CD14-positive monocyte (primary cell): ENCODE measurements at regions not wholly inside any gene's neighbourhood (a gene's known extent, or its start where the extent isn't known, plus 50 kb on each side); places are given as distances from the start of the nearest gene placed in this dataset.

Experiments used
- DNase-seq, 3 donors: peaks; one replicate each; pipeline ENCODE4 v3.0.0-alpha.2; 2011 to 2022
- H2AFZ ChIP-seq: 2 replicates; pipeline ENCODE4 v1.6.0; 2012; ENCODE audit warnings: mild to moderate bottlenecking, low read depth, low read length, inconsistent platforms; ENCODE audit not compliant: insufficient read depth, poor library complexity, severe bottlenecking
- H3K27ac ChIP-seq, 2 donors: 1 replicate in 1 of 2; 2 replicates in 1 of 2; pipeline ENCODE4 v1.5.1; 2012 to 2013; ENCODE audit warnings: low read length in 2 of 2, control low read depth in 1 of 2, inconsistent platforms in 1 of 2, low read depth in 1 of 2, mild to moderate bottlenecking in 1 of 2
- H3K27me3 ChIP-seq, 2 donors: one replicate each; pipeline versions ENCODE4 v1.6.0 to v1.6.1; 2011 to 2013; ENCODE audit warnings: low read length in 2 of 2; ENCODE audit not compliant: control insufficient read depth in 2 of 2, insufficient read depth in 2 of 2
- H3K36me3 ChIP-seq, 2 donors: replicated peaks in 1 of 2; 1 replicate in 1 of 2; 2 replicates in 1 of 2; pipeline versions ENCODE4 v1.5.1 to v1.6.1; 2012 to 2013; ENCODE audit warnings: low read length in 2 of 2, control low read depth in 1 of 2, inconsistent platforms in 1 of 2, mild to moderate bottlenecking in 1 of 2; ENCODE audit not compliant: insufficient read depth in 2 of 2, control insufficient read depth in 1 of 2
- H3K4me1 ChIP-seq, 2 donors: 1 replicate in 1 of 2; 2 replicates in 1 of 2; pipeline versions ENCODE4 v1.5.1 to v1.6.1; 2012 to 2013; ENCODE audit warnings: low read length in 2 of 2, control low read depth in 1 of 2, inconsistent platforms in 1 of 2, mild to moderate bottlenecking in 1 of 2, moderate library complexity in 1 of 2; ENCODE audit not compliant: insufficient read depth in 2 of 2, control insufficient read depth in 1 of 2
- H3K4me2 ChIP-seq: replicated peaks from 2 replicates; pipeline ENCODE3; 2012; ENCODE audit warnings: low read length, moderate library complexity, mild to moderate bottlenecking; ENCODE audit not compliant: poor library complexity, severe bottlenecking; ENCODE audit errors: extremely low read depth
- H3K4me3 ChIP-seq, 3 experiments: fragments of 200-600 bp in 1 of 3; sonication (generic) in 1 of 3; replicated peaks in 1 of 3; 1 replicate in 2 of 3; 2 replicates in 1 of 3; pipeline ENCODE4 v1.5.1; 2011 to 2013; ENCODE audit warnings: low read length in 3 of 3, mild to moderate bottlenecking in 3 of 3, control low read depth in 2 of 3, low read depth in 2 of 3, inconsistent platforms in 1 of 3, moderate library complexity in 1 of 3
- H3K79me2 ChIP-seq: 2 replicates; pipeline ENCODE4 v1.6.0; 2012; ENCODE audit warnings: mild to moderate bottlenecking, control low read depth, inconsistent platforms, low read length, moderate library complexity; ENCODE audit not compliant: insufficient read depth
- H3K9ac ChIP-seq: 2 replicates; pipeline ENCODE4 v1.6.0; 2017; ENCODE audit warnings: low read length, mild to moderate bottlenecking; ENCODE audit not compliant: insufficient read depth, poor library complexity, severe bottlenecking
- H3K9me3 ChIP-seq, 2 donors: replicated peaks in 1 of 2; 1 replicate in 1 of 2; 2 replicates in 1 of 2; pipeline versions ENCODE4 v1.5.1 to v1.6.1; 2012 to 2013; ENCODE audit warnings: low read length in 2 of 2, control low read depth in 1 of 2; ENCODE audit not compliant: control insufficient read depth in 1 of 2, insufficient read depth in 1 of 2
- H4K20me1 ChIP-seq: 2 replicates; pipeline ENCODE4 v1.6.0; 2012; ENCODE audit warnings: mild to moderate bottlenecking, low read length, control low read depth, moderate library complexity; ENCODE audit not compliant: insufficient read depth
- H3K27ac Mint-ChIP-seq, 7 donors: one replicate each; pipeline ENCODE4 v1.8.0; 2020; ENCODE audit warnings: mild to moderate bottlenecking in 7 of 7, mixed read lengths in 7 of 7, moderate library complexity in 6 of 7, inconsistent platforms in 2 of 7
- H3K27me3 Mint-ChIP-seq, 3 donors: one replicate each; pipeline ENCODE4 v1.8.0; 2021 to 2022; ENCODE audit warnings: low read depth in 3 of 3, mild to moderate bottlenecking in 3 of 3, mixed read lengths in 3 of 3, moderate library complexity in 3 of 3, inconsistent platforms in 1 of 3
- H3K36me3 Mint-ChIP-seq, 2 donors: one replicate each; pipeline ENCODE4 v1.8.0; 2020; ENCODE audit warnings: mixed read lengths in 2 of 2, inconsistent platforms in 1 of 2, mild to moderate bottlenecking in 1 of 2
- H3K4me1 Mint-ChIP-seq: one replicate; pipeline ENCODE4 v1.8.0; 2020; ENCODE audit warnings: mild to moderate bottlenecking, mixed read lengths
- H3K4me3 Mint-ChIP-seq, 2 donors: one replicate each; pipeline ENCODE4 v1.8.0; 2020; ENCODE audit warnings: mild to moderate bottlenecking in 2 of 2, mixed read lengths in 2 of 2, moderate library complexity in 1 of 2
- H3K9me3 Mint-ChIP-seq, 7 donors: one replicate each; pipeline ENCODE4 v1.8.0; 2020 to 2022; ENCODE audit warnings: mixed read lengths in 7 of 7, mild to moderate bottlenecking in 6 of 7, moderate library complexity in 6 of 7, inconsistent platforms in 2 of 7
- CTCF ChIP-seq: fragments of 200-600 bp; IDR thresholded peaks from one replicate; pipeline ENCODE4 v1.8.0; 2022; ENCODE audit warnings: antibody characterized with exemption, mild to moderate bottlenecking
- WGBS: methylation state at CpG from one replicate; pipeline ENCODE4 v1.1.5; 2013; ENCODE audit warnings: missing lambda C conversion rate; ENCODE audit not compliant: insufficient coverage; 5-methylcytosine and 5-hydroxymethylcytosine counted together
- intact Hi-C, 2 donors: fragments of 100-400 bp; cut with micrococcal nuclease; formaldehyde crosslinking; loops; one replicate each; pipeline versions ENCODE4 v1.15.0 to v1.15.1; 2023

DNA sequence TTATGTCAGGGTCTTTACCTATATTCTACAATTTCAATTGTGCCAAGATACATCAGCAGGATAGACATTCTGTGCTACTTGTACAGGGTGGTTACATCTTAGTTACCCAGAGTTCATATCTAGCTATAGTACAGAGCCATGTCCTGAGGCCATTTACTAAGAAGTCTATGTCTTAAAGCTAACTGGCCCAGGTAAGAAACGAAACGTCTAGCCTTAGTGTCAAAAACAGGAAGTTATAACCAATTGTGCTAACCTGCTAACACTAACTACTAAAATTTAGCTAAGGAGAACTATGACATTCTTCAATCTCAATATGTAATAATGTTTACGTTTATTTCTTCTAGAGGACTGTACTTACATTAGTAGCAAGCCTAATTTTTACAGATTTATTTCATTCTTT is 717.2 kb upstream of the UBE2E2 start:
- no peak overlapping the region for H2AFZ ChIP-seq
- no peaks in the 10 kb centered on the region for H3K4me1 ChIP-seq

GRCh38 chr3:22490747-22491146 is 712.4 kb upstream of the UBE2E2 start:
- no peaks in the 10 kb centered on the region for H3K36me3 ChIP-seq
- H3K4me3 ChIP-seq = no peak overlapping the region
- no peak overlapping the region for H3K4me2 ChIP-seq
- Mint-ChIP-seq H3K4me1 (no peaks in the 10 kb centered on the region), H3K36me3 (no peaks in the 10 kb centered on the region), H3K9me3 (peaks cover 0 to 7% (median 0%) of the 10 kb centered on the region in 7 donors), H3K4me3 (no peak overlapping the region), H3K27me3 (no peaks in the 10 kb centered on the region), H3K27ac (no peak overlapping the region)
- no peak overlapping the region for H2AFZ ChIP-seq
- no peaks in the 10 kb centered on the region for H3K9me3 ChIP-seq
- H3K27me3 ChIP-seq = no peaks in the 10 kb centered on the region
- no CpG with 5 or more reads among the region's 1 CpG for WGBS
- no peaks in the 10 kb centered on the region for H3K4me1 ChIP-seq
- no peak for DNase-seq
- H3K79me2 ChIP-seq = no peaks in the 10 kb centered on the region
- H3K9ac ChIP-seq = no peak overlapping the region
- no peaks in the 10 kb centered on the region for H4K20me1 ChIP-seq
- intact Hi-C loops = no loop called here
- TF ChIP-seq CTCF = no peak
- no peak overlapping the region for H3K27ac ChIP-seq

More for the DNA sequence above, 717.2 kb upstream of the UBE2E2 start:
- no peaks in the 10 kb centered on the region for H3K27me3 ChIP-seq
- no peaks in the 10 kb centered on the region for H4K20me1 ChIP-seq
- Mint-ChIP-seq H3K4me3 (no peak overlapping the region), H3K4me1 (no peaks in the 10 kb centered on the region), H3K27ac (no peak overlapping the region), H3K36me3 (no peaks in the 10 kb centered on the region), H3K27me3 (no peaks in the 10 kb centered on the region), H3K9me3 (peaks cover 0 to 1% (median 0%) of the 10 kb centered on the region in 7 donors)
- H3K4me3 ChIP-seq = no peak overlapping the region
- no peaks in the 10 kb centered on the region for H3K9me3 ChIP-seq
- no CpG with 5 or more reads among the region's 3 CpGs for WGBS
- no peak overlapping the region for H3K4me2 ChIP-seq
- intact Hi-C loops = no loop called here
- H3K36me3 ChIP-seq = no peaks in the 10 kb centered on the region
- TF ChIP-seq CTCF = no peak
- H3K27ac ChIP-seq = no peak overlapping the region
- no peak for DNase-seq
- H3K9ac ChIP-seq = no peak overlapping the region
- H3K79me2 ChIP-seq = no peaks in the 10 kb centered on the region
